Liver (tissue), 8 donors: ENCODE measurements at regions not wholly inside any gene's neighbourhood (a gene's known extent, or its start where the extent isn't known, plus 50 kb on each side); places are given as distances from the start of the nearest gene placed in this dataset.

Experiments used
- DNase-seq: peaks from one replicate; pipeline ENCODE4 v3.0.0-alpha.2; 2017; ENCODE audit warnings: low spot score
- H3K27ac ChIP-seq, 2 donors: one replicate each; pipeline ENCODE4 v1.7.0; 2013; ENCODE audit warnings: inconsistent platforms in 2 of 2, low read length in 2 of 2, control low read depth in 1 of 2, low read depth in 1 of 2, mild to moderate bottlenecking in 1 of 2
- H3K27me3 ChIP-seq, 4 donors: one replicate each; pipeline versions ENCODE4 v1.6.1 to v1.7.0; 2013; ENCODE audit warnings: low read length in 3 of 4, inconsistent platforms in 1 of 4, mild to moderate bottlenecking in 1 of 4, moderate library complexity in 1 of 4; ENCODE audit not compliant: control insufficient read depth in 4 of 4, insufficient read depth in 4 of 4
- H3K36me3 ChIP-seq, 4 donors: one replicate each; pipeline versions ENCODE4 v1.6.1 to v1.7.0; 2013; ENCODE audit warnings: low read length in 3 of 4, mild to moderate bottlenecking in 3 of 4, low read depth in 1 of 4, moderate library complexity in 1 of 4; ENCODE audit not compliant: control insufficient read depth in 4 of 4, insufficient read depth in 3 of 4
- H3K4me1 ChIP-seq, 4 donors: one replicate each; pipeline versions ENCODE4 v1.6.1 to v1.7.0; 2013; ENCODE audit warnings: low read length in 3 of 4, mild to moderate bottlenecking in 3 of 4, moderate library complexity in 1 of 4; ENCODE audit not compliant: control insufficient read depth in 4 of 4, insufficient read depth in 4 of 4
- H3K4me3 ChIP-seq, 3 donors: one replicate each; pipeline versions ENCODE4 v1.6.1 to v1.7.0; 2013; ENCODE audit warnings: low read length in 3 of 3, control low read depth in 1 of 3, low read depth in 1 of 3, mild to moderate bottlenecking in 1 of 3
- H3K9ac ChIP-seq, 2 donors: one replicate each; pipeline ENCODE4 v1.7.0; 2013; ENCODE audit warnings: low read length in 2 of 2, mild to moderate bottlenecking in 2 of 2, moderate library complexity in 2 of 2, control low read depth in 1 of 2, low read depth in 1 of 2
- H3K9me3 ChIP-seq, 4 donors: one replicate each; pipeline versions ENCODE4 v1.6.1 to v1.7.0; 2013; ENCODE audit warnings: low read length in 3 of 4; ENCODE audit not compliant: control insufficient read depth in 4 of 4
- ATF3 ChIP-seq: IDR thresholded peaks from 2 replicates; pipeline ENCODE4 v1.6.1; 2016; ENCODE audit warnings: antibody characterized with exemption
- EGR1 ChIP-seq, 2 donors: IDR thresholded peaks; 2 replicates each; pipeline ENCODE4 v1.6.1; 2016 to 2018; ENCODE audit warnings: antibody characterized with exemption in 2 of 2, low read depth in 2 of 2
- FOXA1 ChIP-seq: IDR thresholded peaks from 2 replicates; pipeline ENCODE4 v1.6.1; 2016; ENCODE audit warnings: antibody characterized with exemption
- FOXA2 ChIP-seq: IDR thresholded peaks from 2 replicates; pipeline ENCODE4 v1.6.1; 2016; ENCODE audit warnings: antibody characterized with exemption
- GABPA ChIP-seq, 2 donors: IDR thresholded peaks in 1 of 2; conservative IDR thresholded peaks in 1 of 2; 2 replicates each; pipeline ENCODE4 v1.6.1; 2016; ENCODE audit warnings: antibody characterized with exemption in 2 of 2, mild to moderate bottlenecking in 1 of 2, moderate library complexity in 1 of 2
- HNF4A ChIP-seq, 2 donors: conservative IDR thresholded peaks; 2 replicates each; pipeline ENCODE4 v1.6.1; 2016; ENCODE audit warnings: antibody characterized with exemption in 2 of 2, mild to moderate bottlenecking in 2 of 2
- HNF4G ChIP-seq: IDR thresholded peaks from 2 replicates; pipeline ENCODE4 v1.6.1; 2016; ENCODE audit warnings: antibody characterized with exemption
- NR2F2 ChIP-seq: IDR thresholded peaks from 2 replicates; pipeline ENCODE4 v1.6.1; 2016; ENCODE audit warnings: antibody characterized with exemption
- RAD21 ChIP-seq, 2 donors: IDR thresholded peaks; 2 replicates each; pipeline ENCODE4 v1.6.1; 2016; ENCODE audit warnings: antibody characterized with exemption in 2 of 2, mild to moderate bottlenecking in 2 of 2
- RXRA ChIP-seq, 2 donors: IDR thresholded peaks; 2 replicates each; pipeline ENCODE4 v1.6.1; 2017 to 2018; ENCODE audit warnings: antibody characterized with exemption in 2 of 2, mild to moderate bottlenecking in 1 of 2
- SP1 ChIP-seq: IDR thresholded peaks from 2 replicates; pipeline ENCODE4 v1.6.1; 2018; ENCODE audit warnings: antibody characterized with exemption, mild to moderate bottlenecking
- TAF1 ChIP-seq: conservative IDR thresholded peaks from 2 replicates; pipeline ENCODE4 v1.6.1; 2016; ENCODE audit warnings: antibody characterized with exemption, mild to moderate bottlenecking
- YY1 ChIP-seq: IDR thresholded peaks from 2 replicates; pipeline ENCODE4 v1.6.1; 2016; ENCODE audit warnings: antibody characterized with exemption, mild to moderate bottlenecking
- WGBS: extraction: QIAGEN DNeasy Blood & Tissue Kit; methylation state at CpG from one replicate; pipeline ENCODE4 v1.1.7; 2013; 5-methylcytosine and 5-hydroxymethylcytosine counted together
- TF ChIP-seq, protein P1 (sequence below): IDR thresholded peaks from 2 replicates; pipeline ENCODE4 v1.6.1; 2016; ENCODE audit warnings: antibody characterized with exemption, mild to moderate bottlenecking
- TF ChIP-seq, protein P2 (sequence below): IDR thresholded peaks from 2 replicates; pipeline ENCODE4 v1.6.1; 2016; ENCODE audit warnings: antibody characterized with exemption
- TF ChIP-seq, protein P3 (sequence below): IDR thresholded peaks from 2 replicates; pipeline ENCODE4 v1.6.1; 2016; ENCODE audit warnings: antibody characterized with exemption
- TF ChIP-seq, protein P4 (sequence below): fragments of 150-350 bp; IDR thresholded peaks from 2 replicates; pipeline ENCODE4 v1.5.1; 2017; ENCODE audit warnings: improper control_type of control experiment, low read depth, low read length; ENCODE audit not compliant: missing input control
- donor health status: healthy.
- donor health status: healthy.
- donor health status: healthy.
- donor health status: healthy.
- donor health status: healthy.

- no peak for DNase-seq
- H3K9ac ChIP-seq, result no peak overlapping the region
- no peaks in the 10 kb centered on the region for H3K9me3 ChIP-seq
- no peaks in the 10 kb centered on the region for H3K36me3 ChIP-seq
- WGBS, result 88% methylated on average over 2 of the region's 2 CpGs
- TF ChIP-seq, protein P1, sequence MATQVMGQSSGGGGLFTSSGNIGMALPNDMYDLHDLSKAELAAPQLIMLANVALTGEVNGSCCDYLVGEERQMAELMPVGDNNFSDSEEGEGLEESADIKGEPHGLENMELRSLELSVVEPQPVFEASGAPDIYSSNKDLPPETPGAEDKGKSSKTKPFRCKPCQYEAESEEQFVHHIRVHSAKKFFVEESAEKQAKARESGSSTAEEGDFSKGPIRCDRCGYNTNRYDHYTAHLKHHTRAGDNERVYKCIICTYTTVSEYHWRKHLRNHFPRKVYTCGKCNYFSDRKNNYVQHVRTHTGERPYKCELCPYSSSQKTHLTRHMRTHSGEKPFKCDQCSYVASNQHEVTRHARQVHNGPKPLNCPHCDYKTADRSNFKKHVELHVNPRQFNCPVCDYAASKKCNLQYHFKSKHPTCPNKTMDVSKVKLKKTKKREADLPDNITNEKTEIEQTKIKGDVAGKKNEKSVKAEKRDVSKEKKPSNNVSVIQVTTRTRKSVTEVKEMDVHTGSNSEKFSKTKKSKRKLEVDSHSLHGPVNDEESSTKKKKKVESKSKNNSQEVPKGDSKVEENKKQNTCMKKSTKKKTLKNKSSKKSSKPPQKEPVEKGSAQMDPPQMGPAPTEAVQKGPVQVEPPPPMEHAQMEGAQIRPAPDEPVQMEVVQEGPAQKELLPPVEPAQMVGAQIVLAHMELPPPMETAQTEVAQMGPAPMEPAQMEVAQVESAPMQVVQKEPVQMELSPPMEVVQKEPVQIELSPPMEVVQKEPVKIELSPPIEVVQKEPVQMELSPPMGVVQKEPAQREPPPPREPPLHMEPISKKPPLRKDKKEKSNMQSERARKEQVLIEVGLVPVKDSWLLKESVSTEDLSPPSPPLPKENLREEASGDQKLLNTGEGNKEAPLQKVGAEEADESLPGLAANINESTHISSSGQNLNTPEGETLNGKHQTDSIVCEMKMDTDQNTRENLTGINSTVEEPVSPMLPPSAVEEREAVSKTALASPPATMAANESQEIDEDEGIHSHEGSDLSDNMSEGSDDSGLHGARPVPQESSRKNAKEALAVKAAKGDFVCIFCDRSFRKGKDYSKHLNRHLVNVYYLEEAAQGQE, result no peak
- TF ChIP-seq, protein P2, sequence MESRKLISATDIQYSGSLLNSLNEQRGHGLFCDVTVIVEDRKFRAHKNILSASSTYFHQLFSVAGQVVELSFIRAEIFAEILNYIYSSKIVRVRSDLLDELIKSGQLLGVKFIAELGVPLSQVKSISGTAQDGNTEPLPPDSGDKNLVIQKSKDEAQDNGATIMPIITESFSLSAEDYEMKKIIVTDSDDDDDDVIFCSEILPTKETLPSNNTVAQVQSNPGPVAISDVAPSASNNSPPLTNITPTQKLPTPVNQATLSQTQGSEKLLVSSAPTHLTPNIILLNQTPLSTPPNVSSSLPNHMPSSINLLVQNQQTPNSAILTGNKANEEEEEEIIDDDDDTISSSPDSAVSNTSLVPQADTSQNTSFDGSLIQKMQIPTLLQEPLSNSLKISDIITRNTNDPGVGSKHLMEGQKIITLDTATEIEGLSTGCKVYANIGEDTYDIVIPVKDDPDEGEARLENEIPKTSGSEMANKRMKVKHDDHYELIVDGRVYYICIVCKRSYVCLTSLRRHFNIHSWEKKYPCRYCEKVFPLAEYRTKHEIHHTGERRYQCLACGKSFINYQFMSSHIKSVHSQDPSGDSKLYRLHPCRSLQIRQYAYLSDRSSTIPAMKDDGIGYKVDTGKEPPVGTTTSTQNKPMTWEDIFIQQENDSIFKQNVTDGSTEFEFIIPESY, result no peak
- TF ChIP-seq TAF1 (no peak), GABPA (IDR thresholded peaks at IDR 0.05 in 1 of 2, conservative IDR thresholded peaks at IDR 0.05 in 1 of 2) (no peak), FOXA1 (no peak), SP1 (no peak), YY1 (no peak), RAD21 (IDR thresholded peaks at IDR 0.05) (no peak), FOXA2 (no peak), RXRA (IDR thresholded peaks at IDR 0.05) (no peak), ATF3 (no peak), EGR1 (IDR thresholded peaks at IDR 0.05; ENCODE audit: low read depth in 2 of 2) (no peak), HNF4A (conservative IDR thresholded peaks at IDR 0.05) (no peak), NR2F2 (no peak)
- TF ChIP-seq, protein P3, sequence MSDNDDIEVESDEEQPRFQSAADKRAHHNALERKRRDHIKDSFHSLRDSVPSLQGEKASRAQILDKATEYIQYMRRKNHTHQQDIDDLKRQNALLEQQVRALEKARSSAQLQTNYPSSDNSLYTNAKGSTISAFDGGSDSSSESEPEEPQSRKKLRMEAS, result no peak
- TF ChIP-seq, protein P4, sequence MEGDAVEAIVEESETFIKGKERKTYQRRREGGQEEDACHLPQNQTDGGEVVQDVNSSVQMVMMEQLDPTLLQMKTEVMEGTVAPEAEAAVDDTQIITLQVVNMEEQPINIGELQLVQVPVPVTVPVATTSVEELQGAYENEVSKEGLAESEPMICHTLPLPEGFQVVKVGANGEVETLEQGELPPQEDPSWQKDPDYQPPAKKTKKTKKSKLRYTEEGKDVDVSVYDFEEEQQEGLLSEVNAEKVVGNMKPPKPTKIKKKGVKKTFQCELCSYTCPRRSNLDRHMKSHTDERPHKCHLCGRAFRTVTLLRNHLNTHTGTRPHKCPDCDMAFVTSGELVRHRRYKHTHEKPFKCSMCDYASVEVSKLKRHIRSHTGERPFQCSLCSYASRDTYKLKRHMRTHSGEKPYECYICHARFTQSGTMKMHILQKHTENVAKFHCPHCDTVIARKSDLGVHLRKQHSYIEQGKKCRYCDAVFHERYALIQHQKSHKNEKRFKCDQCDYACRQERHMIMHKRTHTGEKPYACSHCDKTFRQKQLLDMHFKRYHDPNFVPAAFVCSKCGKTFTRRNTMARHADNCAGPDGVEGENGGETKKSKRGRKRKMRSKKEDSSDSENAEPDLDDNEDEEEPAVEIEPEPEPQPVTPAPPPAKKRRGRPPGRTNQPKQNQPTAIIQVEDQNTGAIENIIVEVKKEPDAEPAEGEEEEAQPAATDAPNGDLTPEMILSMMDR, result no peak
- no peaks in the 10 kb centered on the region for H3K4me1 ChIP-seq
- H3K4me3 ChIP-seq, result no peak overlapping the region
- no peak overlapping the region for H3K27ac ChIP-seq
- no peaks in the 10 kb centered on the region for H3K27me3 ChIP-seq
Measured at GRCh38 chr9:10703139-10703538, 90.3 kb upstream of the PTPRD start.

GRCh38 chr9:10704720-10705119, 91.9 kb upstream of the PTPRD start:
- no peak overlapping the region for H3K9ac ChIP-seq
- H3K4me1 ChIP-seq, result no peaks in the 10 kb centered on the region
- H3K36me3 ChIP-seq, result no peaks in the 10 kb centered on the region
- H3K9me3 ChIP-seq, result no peaks in the 10 kb centered on the region
- H3K27me3 ChIP-seq, result no peaks in the 10 kb centered on the region
- no peak overlapping the region for H3K4me3 ChIP-seq
- no peak for DNase-seq
- no peak for TF ChIP-seq RXRA (IDR thresholded peaks at IDR 0.05)
- no peak for TF ChIP-seq EGR1 (IDR thresholded peaks at IDR 0.05; ENCODE audit: low read depth in 2 of 2)
- TF ChIP-seq, protein P2, result no peak
- TF ChIP-seq YY1, result no peak
- TF ChIP-seq HNF4A (conservative IDR thresholded peaks at IDR 0.05), result no peak
- TF ChIP-seq GABPA (IDR thresholded peaks at IDR 0.05 in 1 of 2, conservative IDR thresholded peaks at IDR 0.05 in 1 of 2), result no peak
- no peak for TF ChIP-seq HNF4G
- no peak for TF ChIP-seq FOXA1
- TF ChIP-seq TAF1, result no peak
- TF ChIP-seq, protein P1, result no peak
- TF ChIP-seq ATF3, result no peak
- no peak overlapping the region for H3K27ac ChIP-seq
